Psoas muscle (tissue), 7 donors: ENCODE measurements at regions not wholly inside any gene's neighbourhood (a gene's known extent, or its start where the extent isn't known, plus 50 kb on each side); places are given as distances from the start of the nearest gene placed in this dataset.

Source experiments
- ATAC-seq, 4 donors: fragments of 200-7000 bp; cut with Tn5 transposase; one replicate each; pipeline ENCODE4 v1.9.1; 2020; ENCODE audit warnings: moderate library complexity in 3 of 4, mild to moderate bottlenecking in 2 of 4
- DNase-seq, 2 donors: peaks; one replicate each; pipeline ENCODE4 v3.0.0-alpha.2; 2020
- H3K27ac ChIP-seq: fragments of 200-600 bp; one replicate; pipeline ENCODE4 v1.8.0; 2022
- H3K27me3 ChIP-seq, 3 donors: fragments of 200-600 bp in 1 of 3; one replicate each; pipeline versions ENCODE4 v1.6.1 to v1.8.0; 2013 to 2022; ENCODE audit warnings: low read length in 2 of 3, mild to moderate bottlenecking in 2 of 3, moderate library complexity in 1 of 3; ENCODE audit not compliant: insufficient read depth in 3 of 3
- H3K36me3 ChIP-seq, 2 donors: fragments of 200-600 bp in 1 of 2; one replicate each; pipeline versions ENCODE4 v1.6.1 to v1.8.0; 2013 to 2022; ENCODE audit warnings: low read depth in 1 of 2, mild to moderate bottlenecking in 1 of 2, moderate library complexity in 1 of 2; ENCODE audit not compliant: insufficient read depth in 1 of 2
- H3K4me1 ChIP-seq: fragments of 200-600 bp; one replicate; pipeline ENCODE4 v1.8.0; 2022
- H3K4me3 ChIP-seq: fragments of 200-600 bp; one replicate; pipeline ENCODE4 v1.8.0; 2022; ENCODE audit warnings: mild to moderate bottlenecking
- H3K9me3 ChIP-seq: fragments of 200-600 bp; one replicate; pipeline ENCODE4 v1.8.0; 2022
- WGBS, 3 donors: extraction: QIAGEN DNeasy Blood & Tissue Kit; methylation state at CpG; one replicate each; pipeline versions ENCODE4 v1.1.6 to v1.1.7; 2013; 5-methylcytosine and 5-hydroxymethylcytosine counted together
- intact Hi-C, 2 donors: fragments of 100-400 bp; cut with DNase I; formaldehyde crosslinking; loops; one replicate each; pipeline versions ENCODE4 v1.11.0 to v1.14.2; 2022
- TF ChIP-seq, protein P1 (sequence below): fragments of 200-600 bp; IDR thresholded peaks from one replicate; pipeline ENCODE4 v1.8.0; 2022; ENCODE audit warnings: antibody characterized with exemption
- donor health status: healthy with polysubstance abuse.
- donor health status: DM: no; HTN: no; CAD: no; lungs with moderate emphysema.
- donor health status: Bipolar disorder and iron deficiency.
- donor health status: healthy.
- donor health status: DM: yes; HTN: yes; CAD: no.
- donor health status: DM: no; HTN: no; CAD: no.
- donor health status: DM: yes; HTN: yes; CAD: no.

GRCh38 chr18:67665266-67665665 lies 148.7 kb upstream of the DSEL start:
- H3K9me3 ChIP-seq = no peaks in the 10 kb centered on the region
- no peak overlapping the region for H3K27ac ChIP-seq
- H3K27me3 ChIP-seq = no peaks in the 10 kb centered on the region
- no peaks in the 10 kb centered on the region for H3K36me3 ChIP-seq
- H3K4me1 ChIP-seq = no peaks in the 10 kb centered on the region
- 50 to 54% (median 52%) methylated on average over 4 of the region's 4 CpGs for WGBS, 3 donors
- TF ChIP-seq, protein P1, sequence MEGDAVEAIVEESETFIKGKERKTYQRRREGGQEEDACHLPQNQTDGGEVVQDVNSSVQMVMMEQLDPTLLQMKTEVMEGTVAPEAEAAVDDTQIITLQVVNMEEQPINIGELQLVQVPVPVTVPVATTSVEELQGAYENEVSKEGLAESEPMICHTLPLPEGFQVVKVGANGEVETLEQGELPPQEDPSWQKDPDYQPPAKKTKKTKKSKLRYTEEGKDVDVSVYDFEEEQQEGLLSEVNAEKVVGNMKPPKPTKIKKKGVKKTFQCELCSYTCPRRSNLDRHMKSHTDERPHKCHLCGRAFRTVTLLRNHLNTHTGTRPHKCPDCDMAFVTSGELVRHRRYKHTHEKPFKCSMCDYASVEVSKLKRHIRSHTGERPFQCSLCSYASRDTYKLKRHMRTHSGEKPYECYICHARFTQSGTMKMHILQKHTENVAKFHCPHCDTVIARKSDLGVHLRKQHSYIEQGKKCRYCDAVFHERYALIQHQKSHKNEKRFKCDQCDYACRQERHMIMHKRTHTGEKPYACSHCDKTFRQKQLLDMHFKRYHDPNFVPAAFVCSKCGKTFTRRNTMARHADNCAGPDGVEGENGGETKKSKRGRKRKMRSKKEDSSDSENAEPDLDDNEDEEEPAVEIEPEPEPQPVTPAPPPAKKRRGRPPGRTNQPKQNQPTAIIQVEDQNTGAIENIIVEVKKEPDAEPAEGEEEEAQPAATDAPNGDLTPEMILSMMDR = no peak
- DNase-seq (no peak), ATAC-seq (no peak)
- intact Hi-C loops = no loop called here
- no peak overlapping the region for H3K4me3 ChIP-seq

DNA sequence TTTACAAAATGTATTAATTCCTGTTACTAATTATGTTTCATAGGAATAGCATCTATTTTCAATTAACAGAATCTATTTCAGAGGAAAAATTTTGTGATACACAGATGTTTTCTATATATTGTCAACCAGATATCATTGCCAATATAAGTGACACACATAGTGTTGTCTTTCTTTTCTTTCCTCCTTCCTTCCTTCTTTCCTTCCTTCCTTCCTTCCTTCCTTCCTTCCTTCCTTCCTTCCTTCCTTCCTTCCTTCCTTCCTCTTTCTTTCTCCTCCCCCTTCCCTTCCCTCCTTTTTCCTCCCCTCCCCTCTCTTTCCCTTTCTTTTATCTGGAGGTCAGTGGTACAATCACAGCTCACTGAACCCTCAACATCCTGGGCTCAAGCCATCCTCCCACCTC lies 146.5 kb upstream of the DSEL start:
- TF ChIP-seq, protein P1 = no peak
- no peaks in the 10 kb centered on the region for H3K27me3 ChIP-seq
- H3K27ac ChIP-seq = no peak overlapping the region
- DNase-seq (no peak), ATAC-seq (no peak)
- intact Hi-C loops = no loop called here
- H3K4me1 ChIP-seq = no peaks in the 10 kb centered on the region
- H3K36me3 ChIP-seq = no peaks in the 10 kb centered on the region
- no peak overlapping the region for H3K4me3 ChIP-seq
- no peaks in the 10 kb centered on the region for H3K9me3 ChIP-seq

DNA sequence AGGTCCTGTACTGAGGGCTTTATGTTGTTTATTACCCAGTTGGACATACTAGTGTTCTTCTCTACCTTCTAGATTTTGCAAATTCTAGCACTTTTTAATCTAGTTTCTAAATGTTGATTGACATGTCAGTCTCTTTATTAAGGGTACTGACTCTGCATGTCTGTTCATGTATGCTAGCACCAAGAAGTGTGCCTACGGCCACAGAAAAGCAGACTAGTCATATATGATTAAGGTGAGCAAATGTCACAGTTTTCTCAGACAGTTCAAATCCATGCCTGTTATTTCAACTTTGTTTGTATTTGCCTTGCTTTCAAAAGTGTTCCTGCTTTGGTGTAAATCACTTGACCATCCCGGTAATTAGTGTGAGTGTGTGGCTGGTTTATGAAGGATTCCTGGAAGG lies 145.0 kb upstream of the DSEL start:
- no peak overlapping the region for H3K4me3 ChIP-seq
- intact Hi-C loops = no loop called here
- ATAC-seq (no peak), DNase-seq (no peak)
- H3K9me3 ChIP-seq = no peaks in the 10 kb centered on the region
- WGBS, 3 donors = 84 to 93% (median 86%) methylated on average over 2 of the region's 2 CpGs
- no peaks in the 10 kb centered on the region for H3K36me3 ChIP-seq
- no peak overlapping the region for H3K27ac ChIP-seq
- H3K27me3 ChIP-seq = no peaks in the 10 kb centered on the region
- TF ChIP-seq, protein P1 = no peak
- no peaks in the 10 kb centered on the region for H3K4me1 ChIP-seq

DNA sequence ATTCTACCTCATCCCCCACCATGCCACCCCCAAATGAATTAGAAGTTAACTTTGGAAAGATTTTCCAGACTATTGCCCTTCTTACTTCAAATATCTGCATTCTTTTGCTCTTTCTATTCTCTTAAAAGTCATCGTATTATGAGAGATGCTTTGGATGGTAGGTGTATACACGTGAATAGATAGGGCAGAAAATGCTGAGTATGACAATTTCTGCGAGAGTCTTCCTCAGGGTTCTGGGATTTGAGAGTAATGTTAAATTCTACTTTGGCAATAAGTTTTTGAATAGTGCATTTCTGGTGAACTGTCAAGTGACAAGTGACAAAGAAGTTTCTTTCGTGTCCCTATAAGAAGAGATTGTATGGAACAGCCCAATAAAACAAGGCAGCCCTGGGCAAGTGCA lies 137.6 kb upstream of the DSEL start:
- DNase-seq (no peak), ATAC-seq (no peak)
- H3K4me1 ChIP-seq = no peaks in the 10 kb centered on the region
- no peaks in the 10 kb centered on the region for H3K9me3 ChIP-seq
- no peaks in the 10 kb centered on the region for H3K27me3 ChIP-seq
- H3K36me3 ChIP-seq = no peaks in the 10 kb centered on the region
- H3K27ac ChIP-seq = no peak overlapping the region
- WGBS, 3 donors = 89 to 92% (median 89%) methylated on average over 4 of the region's 4 CpGs
- no peak overlapping the region for H3K4me3 ChIP-seq
- TF ChIP-seq, protein P1 = no peak
- intact Hi-C loops = no loop called here

GRCh38 chr18:67652288-67652687 lies 135.8 kb upstream of the DSEL start:
- TF ChIP-seq, protein P1 = no peak
- Histone ChIP-seq H3K36me3 (no peaks in the 10 kb centered on the region), H3K9me3 (no peaks in the 10 kb centered on the region), H3K27ac (no peak overlapping the region), H3K27me3 (no peaks in the 10 kb centered on the region), H3K4me1 (no peaks in the 10 kb centered on the region), H3K4me3 (no peak overlapping the region)
- ATAC-seq (no peak), DNase-seq (no peak)
- 50 to 65% (median 61%) methylated on average over 1 of the region's 1 CpG for WGBS, 3 donors
- intact Hi-C loops = no loop called here
